ENCODE measurements at regions not wholly inside any gene's neighbourhood (a gene's known extent, or its start where the extent isn't known, plus 50 kb on each side); places are given as distances from the start of the nearest gene placed in this dataset.

DNA sequence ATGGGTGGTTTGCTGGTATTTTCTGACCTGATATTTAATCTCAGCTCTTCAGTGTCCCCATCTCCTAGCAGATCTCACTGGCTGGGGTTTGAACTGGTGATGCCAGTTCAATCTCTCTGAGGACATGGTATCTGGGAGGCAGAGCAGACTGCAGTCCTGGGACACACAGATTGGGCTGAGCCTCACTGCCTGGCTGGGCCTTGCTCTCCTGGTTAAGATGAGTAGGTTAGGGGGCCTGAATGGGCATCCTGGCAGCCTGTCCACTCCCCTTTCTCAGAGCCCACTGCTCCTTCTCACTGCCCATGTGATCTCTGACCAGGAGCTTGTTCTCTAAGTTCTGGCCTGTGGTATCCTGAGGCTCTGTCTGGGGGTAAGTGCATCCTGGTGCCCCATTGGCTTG, 363.4 kb downstream of the GLRX3 start:
- no peak for TF ChIP-seq POLR2A (IDR thresholded peaks at IDR 0.05)
- TF ChIP-seq, protein P1, sequence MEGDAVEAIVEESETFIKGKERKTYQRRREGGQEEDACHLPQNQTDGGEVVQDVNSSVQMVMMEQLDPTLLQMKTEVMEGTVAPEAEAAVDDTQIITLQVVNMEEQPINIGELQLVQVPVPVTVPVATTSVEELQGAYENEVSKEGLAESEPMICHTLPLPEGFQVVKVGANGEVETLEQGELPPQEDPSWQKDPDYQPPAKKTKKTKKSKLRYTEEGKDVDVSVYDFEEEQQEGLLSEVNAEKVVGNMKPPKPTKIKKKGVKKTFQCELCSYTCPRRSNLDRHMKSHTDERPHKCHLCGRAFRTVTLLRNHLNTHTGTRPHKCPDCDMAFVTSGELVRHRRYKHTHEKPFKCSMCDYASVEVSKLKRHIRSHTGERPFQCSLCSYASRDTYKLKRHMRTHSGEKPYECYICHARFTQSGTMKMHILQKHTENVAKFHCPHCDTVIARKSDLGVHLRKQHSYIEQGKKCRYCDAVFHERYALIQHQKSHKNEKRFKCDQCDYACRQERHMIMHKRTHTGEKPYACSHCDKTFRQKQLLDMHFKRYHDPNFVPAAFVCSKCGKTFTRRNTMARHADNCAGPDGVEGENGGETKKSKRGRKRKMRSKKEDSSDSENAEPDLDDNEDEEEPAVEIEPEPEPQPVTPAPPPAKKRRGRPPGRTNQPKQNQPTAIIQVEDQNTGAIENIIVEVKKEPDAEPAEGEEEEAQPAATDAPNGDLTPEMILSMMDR (IDR thresholded peaks at IDR 0.05): no peak

Measured in right lobe of liver (tissue), 4 donors.